NCI-H2081 treated with DMSO at 0.1 percent for 48 hours (cell line): ENCODE measurements at regions not wholly inside any gene's neighbourhood (a gene's known extent, or its start where the extent isn't known, plus 50 kb on each side); places are given as distances from the start of the nearest gene placed in this dataset.

Source experiments
- DNase-seq: peaks from one replicate; lab custom pipeline; 2025; lab: John Stamatoyannopoulos, UW

GRCh38 chr2:22238967-22239366 lies 1115.2 kb downstream of the TDRD15 start:
- no peak for DNase-seq

GRCh38 chr2:22247466-22247865 lies 1123.7 kb downstream of the TDRD15 start:
- DNase-seq, result no peak

GRCh38 chr2:22248851-22249250 lies 1125.1 kb downstream of the TDRD15 start:
- no peak for DNase-seq

- DNase-seq, result no peak
Observed at GRCh38 chr2:22253171-22253570, 1129.4 kb downstream of the TDRD15 start.

GRCh38 chr2:22261165-22261564 lies 1123.8 kb upstream of the KLHL29 start:
- no peak for DNase-seq

GRCh38 chr2:22270341-22270740 lies 1114.6 kb upstream of the KLHL29 start:
- DNase-seq, result no peak

GRCh38 chr2:22273853-22274252 lies 1111.1 kb upstream of the KLHL29 start:
- DNase-seq, result no peak

GRCh38 chr2:22274661-22275060 lies 1110.3 kb upstream of the KLHL29 start:
- no peak for DNase-seq

GRCh38 chr2:22276696-22277095 lies 1108.3 kb upstream of the KLHL29 start:
- DNase-seq, result no peak

- no peak for DNase-seq
Observed at GRCh38 chr2:22279541-22279940, 1105.4 kb upstream of the KLHL29 start.

- DNase-seq, result no peak
Observed at GRCh38 chr2:22281033-22281432, 1103.9 kb upstream of the KLHL29 start.

GRCh38 chr2:22282220-22282619 lies 1102.8 kb upstream of the KLHL29 start:
- DNase-seq, result no peak

- no peak for DNase-seq
Observed at GRCh38 chr2:22282916-22283315, 1102.1 kb upstream of the KLHL29 start.

- DNase-seq, result no peak
Observed at GRCh38 chr2:22283436-22283835, 1101.5 kb upstream of the KLHL29 start.

GRCh38 chr2:22290302-22290701 lies 1094.7 kb upstream of the KLHL29 start:
- no peak for DNase-seq

- DNase-seq, result no peak
Observed at GRCh38 chr2:22290909-22291473, 1094.0 kb upstream of the KLHL29 start.

- no peak for DNase-seq
Observed at GRCh38 chr2:22301228-22301627, 1083.8 kb upstream of the KLHL29 start.

GRCh38 chr2:22326250-22326649 lies 1058.7 kb upstream of the KLHL29 start:
- DNase-seq, result no peak

- no peak for DNase-seq
Observed at GRCh38 chr2:22329211-22330154, 1055.5 kb upstream of the KLHL29 start.

GRCh38 chr2:22336414-22336813 lies 1048.6 kb upstream of the KLHL29 start:
- no peak for DNase-seq

GRCh38 chr2:22340716-22341115 lies 1044.3 kb upstream of the KLHL29 start:
- no peak for DNase-seq

GRCh38 chr2:22347306-22347705 lies 1037.7 kb upstream of the KLHL29 start:
- no peak for DNase-seq

- no peak for DNase-seq
Observed at GRCh38 chr2:22350621-22351020, 1034.4 kb upstream of the KLHL29 start.
